ENCODE measurements at regions not wholly inside any gene's neighbourhood (a gene's known extent, or its start where the extent isn't known, plus 50 kb on each side); places are given as distances from the start of the nearest gene placed in this dataset.
"Not testable (repeated sequence)": the region's sequence is repeated elsewhere in the genome, so short reads cannot be mapped to it uniquely, and the experiment has no call there.

DNA sequence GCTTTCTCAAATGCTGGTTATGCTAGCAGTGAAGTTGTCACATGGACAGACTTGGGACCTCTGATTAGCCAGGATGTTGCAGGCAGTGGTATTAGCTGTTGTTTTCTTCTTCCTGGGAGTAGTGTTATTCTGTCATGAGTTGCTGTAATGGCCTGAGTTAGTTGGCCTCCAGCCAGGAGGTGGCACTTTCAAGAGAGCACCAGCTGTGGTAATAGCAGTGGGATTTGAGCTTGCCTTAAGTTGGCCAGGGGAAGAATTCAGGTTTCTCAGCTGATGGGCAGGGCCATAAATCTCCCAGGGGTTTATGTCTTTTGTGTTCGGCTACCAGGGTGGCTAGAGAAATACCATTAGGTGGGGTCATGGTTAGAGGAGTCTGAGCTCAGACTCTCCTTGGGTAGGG is 132.6 kb downstream of the GLUD2 start:
- DNase-seq (ENCODE audit: low read depth): no peak
- no peak overlapping the region for H3K4me3 ChIP-seq (ENCODE audit: low read depth, low read length)
- TF ChIP-seq, protein P1, sequence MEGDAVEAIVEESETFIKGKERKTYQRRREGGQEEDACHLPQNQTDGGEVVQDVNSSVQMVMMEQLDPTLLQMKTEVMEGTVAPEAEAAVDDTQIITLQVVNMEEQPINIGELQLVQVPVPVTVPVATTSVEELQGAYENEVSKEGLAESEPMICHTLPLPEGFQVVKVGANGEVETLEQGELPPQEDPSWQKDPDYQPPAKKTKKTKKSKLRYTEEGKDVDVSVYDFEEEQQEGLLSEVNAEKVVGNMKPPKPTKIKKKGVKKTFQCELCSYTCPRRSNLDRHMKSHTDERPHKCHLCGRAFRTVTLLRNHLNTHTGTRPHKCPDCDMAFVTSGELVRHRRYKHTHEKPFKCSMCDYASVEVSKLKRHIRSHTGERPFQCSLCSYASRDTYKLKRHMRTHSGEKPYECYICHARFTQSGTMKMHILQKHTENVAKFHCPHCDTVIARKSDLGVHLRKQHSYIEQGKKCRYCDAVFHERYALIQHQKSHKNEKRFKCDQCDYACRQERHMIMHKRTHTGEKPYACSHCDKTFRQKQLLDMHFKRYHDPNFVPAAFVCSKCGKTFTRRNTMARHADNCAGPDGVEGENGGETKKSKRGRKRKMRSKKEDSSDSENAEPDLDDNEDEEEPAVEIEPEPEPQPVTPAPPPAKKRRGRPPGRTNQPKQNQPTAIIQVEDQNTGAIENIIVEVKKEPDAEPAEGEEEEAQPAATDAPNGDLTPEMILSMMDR (IDR thresholded peaks at IDR 0.05; ENCODE audit: low read depth, low read length): no peak
- TF ChIP-seq MYC (IDR thresholded peaks at IDR 0.05; ENCODE audit: low read depth, low read length) (no peak), POLR2A (IDR thresholded peaks at IDR 0.05; ENCODE audit: extremely low read depth, insufficient read length) (no peak)
- TF ChIP-seq, protein P2, sequence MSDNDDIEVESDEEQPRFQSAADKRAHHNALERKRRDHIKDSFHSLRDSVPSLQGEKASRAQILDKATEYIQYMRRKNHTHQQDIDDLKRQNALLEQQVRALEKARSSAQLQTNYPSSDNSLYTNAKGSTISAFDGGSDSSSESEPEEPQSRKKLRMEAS (IDR thresholded peaks at IDR 0.05; ENCODE audit: low read depth, low read length): no peak

DNA sequence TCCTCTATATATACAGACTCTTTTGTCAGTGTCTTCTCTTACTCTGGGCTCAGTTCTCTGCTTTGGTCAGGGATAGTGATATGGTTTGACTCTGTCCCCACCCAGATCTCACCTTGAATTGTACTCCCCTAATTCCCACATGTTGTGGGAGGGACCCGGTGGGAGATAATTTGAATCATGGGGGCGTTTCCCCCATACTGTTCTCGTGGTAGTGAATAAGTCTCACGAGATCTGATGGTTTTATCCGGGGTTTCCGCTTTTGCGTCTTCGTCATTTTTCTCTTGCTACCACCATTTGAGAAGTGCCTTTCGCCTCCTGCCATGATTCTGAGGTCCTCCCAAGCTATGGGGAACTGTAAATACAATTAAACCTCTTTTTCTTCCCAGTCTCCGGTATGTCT is 144.4 kb downstream of the GLUD2 start:
- DNase-seq (ENCODE audit: low read depth): no peak
- no peak overlapping the region for H3K4me3 ChIP-seq (ENCODE audit: low read depth, low read length)
- TF ChIP-seq, protein P1 (IDR thresholded peaks at IDR 0.05; ENCODE audit: low read depth, low read length): no peak
- TF ChIP-seq MYC (IDR thresholded peaks at IDR 0.05; ENCODE audit: low read depth, low read length) (no peak), POLR2A (IDR thresholded peaks at IDR 0.05; ENCODE audit: extremely low read depth, insufficient read length) (no peak)
- TF ChIP-seq, protein P2 (IDR thresholded peaks at IDR 0.05; ENCODE audit: low read depth, low read length): no peak

DNA sequence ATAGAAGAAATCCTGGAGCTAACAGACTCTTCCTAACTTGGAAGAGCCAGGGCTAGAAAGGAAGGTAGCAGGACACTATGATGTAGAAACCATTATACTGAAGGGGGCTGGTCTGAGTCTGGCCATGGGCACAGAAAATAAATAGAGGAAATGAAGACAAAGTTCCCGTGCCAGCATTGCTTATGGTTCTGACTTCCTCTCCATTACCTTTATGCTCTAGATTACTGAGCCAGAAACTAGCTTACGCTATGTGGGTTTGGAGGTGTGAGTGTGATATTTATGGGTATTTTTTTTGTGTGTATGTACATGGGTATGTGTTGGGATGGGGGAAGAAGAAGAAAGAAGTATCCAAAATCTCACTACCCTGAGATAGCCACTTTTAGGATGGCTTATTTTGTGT is 148.3 kb downstream of the GLUD2 start:
- no peak overlapping the region for H3K4me3 ChIP-seq (ENCODE audit: low read depth, low read length)

DNA sequence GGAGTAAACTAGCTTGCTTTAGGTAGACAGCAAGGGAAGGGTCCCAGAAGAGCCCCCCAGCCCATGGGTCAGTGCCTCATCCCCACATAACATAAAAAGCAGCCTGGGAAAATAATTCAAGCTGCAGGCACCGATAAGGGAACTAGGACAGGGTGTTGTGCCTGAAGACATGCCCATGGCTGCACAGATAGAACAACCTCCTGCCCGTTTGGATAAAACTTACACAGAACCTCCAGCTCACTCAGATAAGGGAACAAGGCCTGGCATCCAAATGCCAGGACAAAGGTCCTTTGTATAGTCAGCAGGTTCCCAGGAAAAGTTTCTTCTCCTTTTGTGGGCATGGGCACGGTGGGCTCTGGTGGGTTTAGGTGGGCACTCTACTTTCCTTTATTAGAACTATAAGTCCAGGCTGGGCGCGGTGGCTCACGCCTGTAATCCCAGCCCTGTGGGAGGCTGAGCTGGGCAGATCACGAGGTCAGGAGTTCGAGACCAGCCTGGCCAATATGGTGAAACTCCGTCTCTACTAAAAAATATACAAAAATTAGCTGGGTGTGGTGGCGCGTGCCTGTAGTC is 149.5 kb downstream of the GLUD2 start:
- DNase-seq (ENCODE audit: low read depth); H3K4me3 ChIP-seq (ENCODE audit: low read depth, low read length): not testable (repeated sequence)

More for the DNA sequence above, 148.3 kb downstream of the GLUD2 start:
- no peak for DNase-seq (ENCODE audit: low read depth)
- TF ChIP-seq, protein P2 (IDR thresholded peaks at IDR 0.05; ENCODE audit: low read depth, low read length): no peak
- TF ChIP-seq MYC (IDR thresholded peaks at IDR 0.05; ENCODE audit: low read depth, low read length) (no peak), POLR2A (IDR thresholded peaks at IDR 0.05; ENCODE audit: extremely low read depth, insufficient read length) (no peak)
- TF ChIP-seq, protein P1 (IDR thresholded peaks at IDR 0.05; ENCODE audit: low read depth, low read length): no peak

DNA sequence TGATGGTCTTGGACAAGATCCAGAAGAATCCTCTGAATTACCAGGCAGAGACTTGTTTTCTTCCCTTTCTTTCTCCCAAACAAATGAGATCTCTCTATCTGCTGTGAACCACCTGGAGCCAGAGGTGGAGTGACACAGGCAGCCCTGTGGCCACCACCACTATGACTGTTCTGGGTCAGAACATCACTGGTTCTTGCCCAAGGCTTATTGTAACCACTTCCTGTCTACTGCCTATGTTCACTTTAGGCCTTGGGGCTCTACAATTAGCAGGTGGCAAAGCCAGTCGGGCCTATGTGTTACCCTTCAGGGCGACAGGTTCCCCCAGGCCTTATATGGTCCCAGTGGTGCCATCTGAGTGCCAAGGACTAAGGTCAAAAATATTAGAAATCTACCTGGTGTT is 161.2 kb downstream of the GLUD2 start:
- no peak for TF ChIP-seq POLR2A (IDR thresholded peaks at IDR 0.05; ENCODE audit: extremely low read depth, insufficient read length)
- TF ChIP-seq, protein P2 (IDR thresholded peaks at IDR 0.05; ENCODE audit: low read depth, low read length): no peak
- TF ChIP-seq, protein P1 (IDR thresholded peaks at IDR 0.05; ENCODE audit: low read depth, low read length): no peak
- no peak for DNase-seq (ENCODE audit: low read depth)
- no peak overlapping the region for H3K4me3 ChIP-seq (ENCODE audit: low read depth, low read length)

DNA sequence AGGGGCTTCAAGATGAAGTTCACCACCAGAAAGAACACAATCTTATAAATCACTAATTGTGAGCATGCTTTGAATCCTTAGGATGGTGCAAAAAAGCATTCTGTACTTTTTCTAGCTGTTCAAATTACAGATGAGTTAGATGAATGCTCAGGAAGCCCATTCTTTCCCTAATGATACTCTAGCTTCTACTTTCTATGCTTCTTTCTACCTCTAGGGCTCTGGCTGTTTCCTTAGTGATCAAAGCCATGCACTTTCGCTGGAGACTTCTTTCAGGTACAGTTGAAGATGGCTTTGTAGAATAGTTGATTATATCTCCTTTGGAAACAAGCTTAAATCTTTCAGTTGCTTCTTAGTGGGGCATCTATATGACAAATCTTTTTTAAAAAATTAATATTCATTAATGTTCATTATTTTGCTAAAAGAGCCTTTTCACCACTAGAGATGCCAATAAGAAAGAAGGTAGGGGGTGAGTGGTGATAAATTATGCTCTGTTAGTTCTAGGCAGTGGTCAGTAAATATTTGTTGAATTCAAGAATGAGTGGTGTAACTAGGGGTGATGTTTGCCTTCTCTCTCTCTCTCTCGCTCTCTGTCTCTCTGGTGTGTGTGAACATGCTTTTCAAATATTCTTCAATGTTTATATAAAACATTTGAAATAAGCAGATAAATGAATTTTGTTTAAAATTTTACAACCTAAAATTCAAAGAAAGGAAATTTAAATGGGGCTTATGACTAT is 169.4 kb downstream of the GLUD2 start:
- DNase-seq (ENCODE audit: low read depth): no peak
- TF ChIP-seq POLR2A (IDR thresholded peaks at IDR 0.05; ENCODE audit: extremely low read depth, insufficient read length) (no peak), MYC (IDR thresholded peaks at IDR 0.05; ENCODE audit: low read depth, low read length) (no peak)
- TF ChIP-seq, protein P1 (IDR thresholded peaks at IDR 0.05; ENCODE audit: low read depth, low read length): no peak
- TF ChIP-seq, protein P2 (IDR thresholded peaks at IDR 0.05; ENCODE audit: low read depth, low read length): no peak
- no peak overlapping the region for H3K4me3 ChIP-seq (ENCODE audit: low read depth, low read length)

Data from NB4 (cell line).